Superior temporal gyrus (tissue), 1 donor: ENCODE measurements at regions not wholly inside any gene's neighbourhood (a gene's known extent, or its start where the extent isn't known, plus 50 kb on each side); places are given as distances from the start of the nearest gene placed in this dataset.

ENCODE experiments used
- DNase-seq: peaks from one replicate; pipeline ENCODE4 v3.0.0-alpha.2; 2016; ENCODE audit errors: extremely low spot score

- no peak for DNase-seq
These were observed 370.4 kb upstream of the TMPO start for GRCh38 chr12:98144953-98145352.

DNA sequence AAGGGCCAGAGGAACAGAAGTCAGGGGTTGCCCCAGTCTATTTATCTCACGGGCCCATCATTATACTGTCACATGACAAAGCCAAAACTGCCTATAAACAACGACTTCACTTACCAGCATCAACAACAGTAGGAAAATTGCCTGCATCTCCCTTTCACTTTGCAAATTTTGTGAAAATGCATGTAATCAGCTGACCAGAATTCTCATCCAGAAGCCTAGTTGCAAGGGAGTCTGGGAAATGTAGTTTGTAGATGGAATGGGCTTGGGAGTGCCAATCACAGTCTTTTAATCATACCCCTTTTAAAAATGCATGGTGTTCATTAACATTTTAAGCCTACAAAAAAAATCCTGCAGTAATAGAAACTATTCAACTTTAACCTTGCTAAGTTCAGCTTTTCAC lies 369.3 kb upstream of the TMPO start:
- DNase-seq, result no peak

- DNase-seq, result no peak
These were observed 368.9 kb upstream of the TMPO start for GRCh38 chr12:98146487-98146886.

DNA sequence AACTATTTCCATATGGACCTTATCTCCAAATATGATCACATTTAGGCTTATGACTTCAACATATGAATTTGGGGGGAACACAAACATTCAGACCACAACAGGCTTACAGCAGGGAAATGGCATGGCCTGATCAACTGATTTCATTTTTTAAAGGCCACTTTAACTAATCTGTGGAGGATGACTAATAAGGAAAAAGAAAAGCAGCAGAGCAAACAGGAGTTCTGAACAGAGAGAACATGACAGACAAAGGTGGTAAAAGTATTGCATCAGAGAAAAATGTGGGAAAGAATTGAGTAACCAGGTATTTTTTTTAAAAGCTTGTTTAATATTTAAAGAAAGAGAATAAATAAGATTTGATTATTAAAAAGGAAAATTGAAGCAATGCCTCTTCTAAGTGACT lies 366.1 kb upstream of the TMPO start:
- no peak for DNase-seq

GRCh38 chr12:98149691-98150210 lies 365.6 kb upstream of the TMPO start:
- no peak for DNase-seq

GRCh38 chr12:98151105-98151590 lies 364.2 kb upstream of the TMPO start:
- no peak for DNase-seq

DNA sequence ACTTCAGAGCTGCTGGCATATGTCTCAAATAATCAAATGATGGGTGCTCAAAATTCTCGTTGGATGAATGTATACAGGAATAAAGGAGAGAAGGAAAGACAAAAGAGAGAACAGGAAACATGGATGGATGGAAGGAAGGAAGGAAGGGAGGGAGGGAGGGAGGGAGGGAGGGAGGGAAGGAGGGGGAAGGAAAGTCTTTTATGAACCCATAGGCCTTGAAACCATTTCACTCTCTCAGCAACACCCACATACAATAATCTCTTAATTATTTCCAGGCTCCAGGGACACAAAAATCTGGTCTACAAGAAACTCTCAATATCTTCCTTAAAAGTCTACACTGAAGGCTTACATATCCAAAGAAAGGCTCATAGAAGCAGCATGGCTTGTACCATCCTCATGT lies 363.4 kb upstream of the TMPO start:
- no peak for DNase-seq

GRCh38 chr12:98154850-98155249 lies 360.5 kb upstream of the TMPO start:
- no peak for DNase-seq

DNA sequence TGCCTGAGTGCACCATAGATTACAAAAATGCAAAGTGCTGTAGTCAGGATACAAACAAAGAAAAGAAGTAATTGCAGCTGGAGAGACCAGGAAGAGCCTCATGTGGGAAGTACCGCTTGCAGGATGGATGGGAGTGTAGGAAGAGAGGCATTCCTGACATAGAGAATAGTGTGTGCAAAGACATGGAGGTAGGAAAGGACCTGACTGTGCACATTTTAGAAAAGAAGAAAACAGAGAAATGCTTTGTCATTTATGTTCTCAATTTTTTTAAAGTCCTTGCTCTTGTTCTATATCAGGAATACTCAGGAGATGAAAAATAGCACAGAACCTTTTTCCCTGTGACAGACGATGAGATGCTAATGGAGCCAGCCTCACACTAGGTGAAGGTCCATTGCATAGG lies 358.7 kb upstream of the TMPO start:
- no peak for DNase-seq

DNA sequence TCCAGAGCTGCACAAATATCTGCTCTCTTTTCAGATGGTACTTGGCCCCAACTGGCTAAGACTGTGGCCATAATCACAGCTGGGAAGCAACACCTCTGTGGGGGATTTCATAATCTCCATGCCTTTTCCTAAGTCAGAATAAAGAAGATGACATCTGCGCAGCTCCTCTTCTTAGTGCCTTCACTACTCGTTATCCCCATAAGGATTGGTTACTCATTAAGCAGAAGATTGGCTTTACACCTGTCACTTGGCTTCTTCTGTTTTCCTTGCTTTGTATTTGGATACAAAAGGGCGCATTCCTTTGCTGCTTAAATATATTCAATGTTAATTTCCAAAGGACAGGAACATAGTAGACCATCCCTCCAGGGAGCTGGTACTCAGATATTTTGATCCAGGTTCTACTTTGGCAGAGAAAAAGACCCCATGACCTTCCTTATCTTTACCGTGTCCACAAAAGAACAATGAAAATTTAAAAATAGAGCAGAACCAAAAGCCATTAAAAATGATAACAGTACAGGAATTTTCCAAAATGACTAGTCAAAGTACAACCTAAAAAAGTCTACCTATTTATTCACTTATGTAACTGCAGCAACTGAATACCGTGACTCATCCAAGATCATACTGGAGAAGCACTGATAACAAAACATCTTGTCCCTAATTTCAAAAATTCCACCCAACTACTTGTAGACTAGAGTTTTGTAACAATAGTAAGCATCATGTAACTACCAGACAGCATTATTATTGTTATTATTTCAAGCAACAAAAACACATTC lies 352.3 kb upstream of the TMPO start:
- no peak for DNase-seq

GRCh38 chr12:98172304-98172703 lies 343.1 kb upstream of the TMPO start:
- no peak for DNase-seq

DNA sequence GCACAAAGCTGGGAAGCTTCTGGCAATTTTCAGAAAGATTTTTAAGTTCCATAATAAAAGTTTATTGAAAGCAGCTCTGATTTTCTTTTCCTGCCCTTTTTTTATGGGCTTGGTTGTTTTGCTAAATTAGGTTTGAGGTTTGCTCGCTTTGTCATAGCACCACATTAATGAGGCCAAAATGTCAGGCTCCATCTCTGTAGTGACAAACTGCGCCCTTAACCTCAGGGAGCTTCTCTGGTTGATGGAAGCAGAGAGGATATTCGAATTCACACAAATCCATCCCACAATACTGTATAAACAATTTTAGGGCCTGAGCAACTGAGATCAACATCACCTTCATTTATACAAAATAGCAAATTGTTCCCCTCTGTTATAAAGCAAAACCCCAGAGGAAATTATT lies 342.6 kb upstream of the TMPO start:
- DNase-seq, result no peak

DNA sequence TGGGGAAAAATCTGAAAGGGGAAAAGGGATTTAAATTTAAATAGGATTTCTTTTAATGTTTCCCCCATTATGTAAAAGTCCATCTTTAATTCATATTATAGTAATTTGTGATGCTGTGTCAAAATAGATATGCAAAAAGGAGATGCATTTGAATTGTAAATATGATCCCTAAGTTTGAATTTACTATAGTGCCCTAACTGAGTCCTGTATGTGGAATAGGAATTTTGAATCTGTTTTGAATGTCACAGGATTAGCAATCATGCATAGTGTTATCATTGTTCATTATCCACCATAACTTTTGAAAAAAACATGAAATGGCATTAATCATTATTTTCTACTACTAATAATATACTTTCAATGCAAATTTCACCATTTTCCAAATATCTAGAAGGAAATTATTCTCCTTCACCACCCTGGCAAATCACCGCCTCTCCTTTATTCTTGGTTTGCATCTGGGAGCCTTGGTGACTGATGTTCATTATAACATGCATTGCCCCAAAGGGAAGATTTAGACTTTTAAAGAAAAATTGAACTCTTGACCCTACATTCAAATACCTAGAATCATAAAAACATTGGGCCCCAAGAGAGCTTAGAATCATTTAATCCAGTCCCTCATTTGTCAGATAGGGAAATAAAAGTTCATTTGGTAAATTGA lies 341.5 kb upstream of the TMPO start:
- DNase-seq, result no peak

- no peak for DNase-seq
These were observed 341.0 kb upstream of the TMPO start for GRCh38 chr12:98174428-98174809.

DNA sequence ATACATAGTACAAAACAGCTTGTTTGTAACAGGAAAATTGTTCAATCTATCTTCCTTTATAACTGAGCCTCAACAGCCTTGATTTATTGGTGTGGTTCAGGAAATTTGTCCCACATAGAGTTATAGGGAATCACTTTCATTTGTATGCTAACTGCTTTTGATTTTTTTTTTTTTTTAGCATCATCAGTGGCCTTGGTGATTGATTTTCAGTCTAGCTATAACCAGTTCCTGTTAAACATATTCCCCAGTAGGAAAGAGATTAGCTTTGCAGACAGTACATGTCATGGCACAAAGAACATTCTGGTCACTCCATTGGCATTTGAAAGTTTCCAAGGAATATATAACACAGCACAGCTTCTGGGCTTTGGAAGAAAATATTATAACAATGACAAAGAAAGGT lies 337.3 kb upstream of the TMPO start:
- DNase-seq, result no peak

DNA sequence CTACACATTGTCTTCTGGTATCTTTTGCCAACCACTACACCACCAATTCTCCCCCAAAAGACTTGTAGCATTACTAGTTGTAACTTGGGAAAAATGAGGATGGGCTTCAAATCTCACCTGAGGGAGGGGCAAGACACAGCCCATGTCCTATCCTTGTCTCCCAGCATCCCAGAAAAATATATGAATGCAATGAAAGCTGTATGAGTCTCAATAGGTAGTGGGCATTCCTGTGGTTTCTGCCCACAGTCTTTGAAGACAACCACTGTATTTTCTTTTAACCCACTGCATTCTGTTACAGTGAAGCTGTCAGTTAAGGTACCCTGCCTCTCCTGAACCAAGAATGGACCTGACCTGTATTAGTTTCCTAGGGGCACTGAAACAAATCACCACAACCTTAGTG lies 336.2 kb upstream of the TMPO start:
- no peak for DNase-seq

DNA sequence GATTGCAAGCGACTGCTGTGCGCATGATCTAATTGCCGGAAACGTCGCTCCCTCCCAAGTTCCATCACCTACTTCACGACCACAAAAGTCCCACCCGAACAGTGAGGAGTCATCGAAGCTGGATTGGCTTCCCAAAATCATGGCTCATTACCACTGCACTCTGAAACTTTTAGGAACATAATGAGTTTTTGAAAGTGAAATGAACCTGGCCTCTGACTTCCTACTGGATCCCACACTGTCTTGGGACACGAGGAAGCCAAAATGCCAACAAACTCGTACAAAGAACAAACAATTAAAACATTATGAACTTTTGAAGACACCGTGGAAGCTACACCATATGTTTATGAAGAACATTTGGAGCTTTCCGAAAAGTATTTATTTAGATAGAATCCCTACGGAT lies 334.8 kb upstream of the TMPO start:
- no peak for DNase-seq

DNA sequence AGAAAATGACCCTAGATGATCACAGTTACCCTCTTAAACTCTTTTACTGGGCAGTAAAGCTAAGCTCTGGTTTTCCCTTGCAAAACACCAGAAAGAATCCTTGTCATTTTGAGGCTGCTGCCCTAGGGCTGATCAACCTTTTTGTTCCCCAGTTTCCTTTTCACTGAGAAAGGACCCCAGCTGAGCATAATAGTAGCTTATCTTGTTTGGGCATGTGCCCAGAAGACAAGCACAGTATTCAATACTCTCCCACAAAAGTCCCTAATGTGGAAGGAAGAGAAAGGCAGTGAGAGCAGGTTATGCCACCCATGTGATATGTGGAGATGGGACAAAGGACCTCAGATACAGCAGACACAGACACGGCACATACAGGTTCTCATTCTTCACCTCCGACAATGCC lies 332.6 kb upstream of the TMPO start:
- DNase-seq, result no peak

- DNase-seq, result no peak
These were observed 329.8 kb upstream of the TMPO start for GRCh38 chr12:98185606-98186005.

DNA sequence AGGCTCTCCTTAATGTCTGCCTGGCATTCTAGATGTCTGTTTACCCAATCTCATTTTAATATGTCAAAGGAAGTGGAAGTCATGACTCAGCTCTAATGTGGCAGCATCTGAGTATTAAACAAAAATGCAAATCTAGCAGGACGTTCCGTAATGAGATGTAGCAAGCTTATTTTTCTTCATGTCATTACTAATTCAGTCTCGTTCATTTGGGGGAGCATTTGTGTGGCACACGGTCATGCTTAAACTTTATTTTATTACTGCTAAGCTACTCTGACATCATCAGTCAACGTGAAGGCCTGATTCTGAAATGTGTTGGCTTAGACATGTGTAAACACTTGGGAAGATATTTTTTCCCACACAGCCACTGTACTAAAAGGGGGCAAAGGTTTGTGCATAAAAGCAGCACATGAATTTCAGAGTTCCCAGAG lies 326.7 kb upstream of the TMPO start:
- DNase-seq, result no peak

GRCh38 chr12:98194591-98194990 lies 320.8 kb upstream of the TMPO start:
- DNase-seq, result no peak

DNA sequence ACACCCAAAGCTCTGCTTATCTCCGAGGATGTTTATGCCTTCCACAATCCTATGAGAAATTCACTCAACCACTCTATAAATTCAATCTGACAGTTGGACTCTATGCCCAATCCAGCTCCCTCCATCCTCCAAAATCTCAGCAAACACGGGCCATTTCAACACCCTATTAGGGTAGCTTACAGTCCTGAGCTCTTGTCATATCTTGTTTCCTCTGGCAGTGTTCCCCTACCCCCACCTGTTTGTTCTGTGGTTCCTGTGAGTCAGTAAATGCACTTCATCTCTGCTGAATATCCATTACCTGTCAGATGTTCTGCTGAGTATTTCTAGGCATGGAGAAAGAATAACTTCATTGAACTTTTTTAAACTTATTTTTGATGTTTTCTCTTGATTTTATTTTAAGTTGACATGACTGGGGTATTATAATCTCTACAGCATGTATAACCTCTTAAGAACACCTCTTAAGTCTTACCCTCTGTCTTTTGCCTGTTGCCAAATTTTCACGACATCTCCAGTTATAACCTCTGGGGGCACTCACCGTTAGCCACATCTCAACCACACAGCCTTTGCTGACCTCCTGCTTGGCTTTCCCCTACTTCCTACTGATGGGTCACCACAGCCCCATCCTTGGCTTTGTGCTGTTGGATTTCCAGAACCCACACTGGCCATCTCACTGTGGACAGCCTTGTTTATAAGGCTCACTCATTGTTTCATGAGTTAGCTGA lies 317.0 kb upstream of the TMPO start:
- no peak for DNase-seq

DNA sequence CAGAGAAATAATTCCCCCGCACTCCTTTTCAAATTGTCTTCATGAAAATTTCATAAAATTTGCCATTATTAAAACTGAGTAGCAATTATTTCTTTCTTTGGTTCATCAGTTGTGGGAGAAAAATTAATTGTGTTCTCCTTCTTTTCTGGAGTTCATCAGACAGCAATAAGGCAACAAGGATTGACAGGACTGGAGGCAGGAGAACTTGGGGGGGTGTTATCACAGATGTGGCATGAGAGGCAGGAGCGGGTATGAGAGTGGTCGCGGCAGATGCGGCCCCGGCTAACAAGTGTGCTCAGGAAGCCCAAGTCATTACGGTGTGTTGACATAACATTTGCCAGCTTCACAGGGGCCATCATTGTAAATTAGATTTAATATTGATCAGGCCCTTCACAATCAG lies 306.6 kb upstream of the TMPO start:
- DNase-seq, result no peak
